HuH-7.5 (cell line): ENCODE measurements at regions not wholly inside any gene's neighbourhood (a gene's known extent, or its start where the extent isn't known, plus 50 kb on each side); places are given as distances from the start of the nearest gene placed in this dataset.

Source experiments
- DNase-seq: peaks from one replicate; pipeline ENCODE4 v3.0.0; 2011; ENCODE audit warnings: low spot score

- no peak for DNase-seq
Measured at GRCh38 chr1:5713101-5714010, 278.9 kb downstream of the NPHP4 start.

- DNase-seq = no peak
Measured at GRCh38 chr1:5711956-5712645, 280.1 kb downstream of the NPHP4 start.

GRCh38 chr1:5711079-5711478 lies 281.1 kb downstream of the NPHP4 start:
- DNase-seq = no peak

- no peak for DNase-seq
Measured at GRCh38 chr1:5709976-5710375, 282.2 kb downstream of the NPHP4 start.

GRCh38 chr1:5709461-5709975 lies 282.7 kb downstream of the NPHP4 start:
- DNase-seq = no peak

GRCh38 chr1:5708346-5709245 lies 283.6 kb downstream of the NPHP4 start:
- DNase-seq = no peak

GRCh38 chr1:5707566-5708345 lies 284.5 kb downstream of the NPHP4 start:
- DNase-seq = no peak

GRCh38 chr1:5706239-5706638 lies 286.0 kb downstream of the NPHP4 start:
- DNase-seq = no peak

GRCh38 chr1:5705751-5706150 lies 286.5 kb downstream of the NPHP4 start:
- no peak for DNase-seq

GRCh38 chr1:5704561-5705514 lies 287.4 kb downstream of the NPHP4 start:
- no peak for DNase-seq

GRCh38 chr1:5701642-5702041 lies 290.6 kb downstream of the NPHP4 start:
- DNase-seq = no peak

GRCh38 chr1:5693568-5693967 lies 298.7 kb downstream of the NPHP4 start:
- DNase-seq = no peak

GRCh38 chr1:5692664-5693063 lies 299.6 kb downstream of the NPHP4 start:
- no peak for DNase-seq

GRCh38 chr1:5691795-5692509 lies 300.3 kb downstream of the NPHP4 start:
- DNase-seq = no peak

GRCh38 chr1:5690898-5691297 lies 301.3 kb downstream of the NPHP4 start:
- no peak for DNase-seq

- DNase-seq = no peak
Measured at GRCh38 chr1:5690291-5690690, 301.9 kb downstream of the NPHP4 start.

GRCh38 chr1:5688081-5689077 lies 303.8 kb downstream of the NPHP4 start:
- DNase-seq = no peak
